IMR-90 (cell line): ENCODE measurements at regions not wholly inside any gene's neighbourhood (a gene's known extent, or its start where the extent isn't known, plus 50 kb on each side); places are given as distances from the start of the nearest gene placed in this dataset.

Experiments used
- ATAC-seq: fragments of 200-7000 bp; cut with Tn5 transposase; 2 replicates; pipeline ENCODE4 v1.9.1; 2020; ENCODE audit warnings: low read depth, mild to moderate bottlenecking, moderate library complexity
- BruUV-seq: library from RNA; stranded (reverse); fragments of 400-500 nt; replicated peaks from 2 replicates; lab custom pipeline; 2021; lab: Mats Ljungman, UMichigan
- CTCF ChIA-PET: fragments of 300-600 bp; formaldehyde crosslinking; extraction: SDS; loops from one replicate; lab custom pipeline; 2021; ENCODE audit warnings: antibody characterized with exemption; lab: Yijun Ruan, JAX
- POLR2A ChIA-PET: fragments of 300-600 bp; sonication (Branson Sonifier 250); formaldehyde crosslinking; loops from one replicate; lab custom pipeline; 2022; ENCODE audit warnings: antibody characterized with exemption; ENCODE audit not compliant: unreplicated experiment; lab: Charles Lee
- DNase-seq: peaks from one replicate; pipeline ENCODE4 v3.0.0; 2013
- H2AFZ ChIP-seq: replicated peaks from 2 replicates; pipeline ENCODE3; 2013; ENCODE audit warnings: low read length, mild to moderate bottlenecking; ENCODE audit not compliant: poor library complexity
- H2AK5ac ChIP-seq: 2 replicates; pipeline ENCODE4 v1.6.1; 2013; ENCODE audit warnings: low read depth, low read length, inconsistent platforms
- H2AK9ac ChIP-seq: replicated peaks from 2 replicates; pipeline ENCODE3; 2013; ENCODE audit warnings: mild to moderate bottlenecking, low read depth, low read length, moderate library complexity; ENCODE audit not compliant: poor library complexity
- H2BK120ac ChIP-seq: 2 replicates; pipeline ENCODE4 v1.6.1; 2013; ENCODE audit warnings: low read depth, low read length, inconsistent platforms
- H2BK15ac ChIP-seq: 3 replicates; pipeline ENCODE4 v1.6.1; 2013; ENCODE audit warnings: low read depth, low read length, inconsistent platforms
- H2BK20ac ChIP-seq: 2 replicates; pipeline ENCODE4 v1.6.1; 2013; ENCODE audit warnings: low read depth, mild to moderate bottlenecking, inconsistent platforms, low read length, moderate library complexity
- H2BK5ac ChIP-seq: 2 replicates; pipeline ENCODE4 v1.6.1; 2013; ENCODE audit warnings: mild to moderate bottlenecking, low read depth, low read length, inconsistent platforms; ENCODE audit not compliant: poor library complexity, severe bottlenecking
- H3K14ac ChIP-seq: replicated peaks from 2 replicates; pipeline ENCODE4 v1.6.1; 2013; ENCODE audit warnings: low read depth, low read length, inconsistent platforms
- H3K18ac ChIP-seq: 2 replicates; pipeline ENCODE4 v1.6.1; 2013; ENCODE audit warnings: low read depth, low read length, control low read depth
- H3K23ac ChIP-seq: 2 replicates; pipeline ENCODE4 v1.6.1; 2013; ENCODE audit warnings: low read depth, low read length, inconsistent platforms
- H3K27ac ChIP-seq: 2 replicates; pipeline ENCODE4 v1.5.1; 2013; ENCODE audit warnings: mild to moderate bottlenecking, control low read depth, low read length; ENCODE audit not compliant: insufficient read depth
- H3K27me3 ChIP-seq: 2 replicates; pipeline ENCODE4 v1.6.1; 2013; ENCODE audit warnings: low read length; ENCODE audit not compliant: control insufficient read depth, insufficient read depth
- H3K36me3 ChIP-seq: 2 replicates; pipeline ENCODE4 v1.6.1; 2013; ENCODE audit warnings: low read length, mixed read lengths; ENCODE audit not compliant: control insufficient read depth, insufficient read depth
- H3K4ac ChIP-seq: 2 replicates; pipeline ENCODE4 v1.6.1; 2013; ENCODE audit warnings: low read depth, low read length, inconsistent platforms
- H3K4me1 ChIP-seq: 2 replicates; pipeline ENCODE4 v1.6.1; 2013; ENCODE audit warnings: low read length, mixed read lengths; ENCODE audit not compliant: control insufficient read depth, insufficient read depth
- H3K4me2 ChIP-seq: 2 replicates; pipeline ENCODE4 v1.6.1; 2013; ENCODE audit warnings: low read depth, mild to moderate bottlenecking, control low read depth, low read length, moderate library complexity
- H3K4me3 ChIP-seq: 2 replicates; pipeline ENCODE4 v1.5.1; 2013; ENCODE audit warnings: low read depth, mild to moderate bottlenecking, control low read depth, low read length, moderate library complexity; ENCODE audit not compliant: insufficient read depth
- H3K56ac ChIP-seq: 2 replicates; pipeline ENCODE4 v1.6.1; 2013; ENCODE audit warnings: low read length, inconsistent platforms; ENCODE audit not compliant: insufficient read depth; ENCODE audit errors: extremely low read depth
- H3K79me1 ChIP-seq, 2 experiments: 2 replicates each; pipeline ENCODE4 v1.6.1; 2013; ENCODE audit warnings: low read length in 2 of 2, inconsistent platforms in 1 of 2, low read depth in 1 of 2
- H3K9ac ChIP-seq: 2 replicates; pipeline ENCODE4 v1.6.1; 2013; ENCODE audit warnings: low read depth, low read length, control low read depth
- H3K9me1 ChIP-seq: 2 replicates; pipeline ENCODE4 v1.6.1; 2013; ENCODE audit warnings: low read length, inconsistent platforms; ENCODE audit not compliant: insufficient read depth
- H3K9me3 ChIP-seq: 2 replicates; pipeline ENCODE4 v1.6.1; 2013; ENCODE audit warnings: low read length; ENCODE audit not compliant: control insufficient read depth, insufficient read depth
- H4K20me1 ChIP-seq: 2 replicates; pipeline ENCODE4 v1.6.1; 2013; ENCODE audit warnings: low read length, inconsistent platforms; ENCODE audit not compliant: insufficient read depth
- H4K5ac ChIP-seq: 2 replicates; pipeline ENCODE4 v1.6.1; 2013; ENCODE audit warnings: mild to moderate bottlenecking, low read depth, low read length, control low read depth
- H4K8ac ChIP-seq, 2 experiments: 2 replicates each; pipeline ENCODE4 v1.6.1; 2013; ENCODE audit warnings: low read depth in 2 of 2, low read length in 2 of 2, control low read depth in 1 of 2, inconsistent platforms in 1 of 2
- H4K91ac ChIP-seq: 2 replicates; pipeline ENCODE4 v1.6.1; 2013; ENCODE audit warnings: low read depth, low read length, inconsistent platforms; ENCODE audit not compliant: insufficient read depth
- BHLHE40 ChIP-seq: fragments of 150-350 bp; IDR thresholded peaks from 2 replicates; pipeline ENCODE4 v1.6.1; 2016; ENCODE audit warnings: mild to moderate bottlenecking, low read depth, low read length
- CEBPB ChIP-seq: IDR thresholded peaks from 2 replicates; pipeline ENCODE4 v1.6.1; 2012; ENCODE audit warnings: low read depth, low read length, improper control_type of control experiment
- CHD1 ChIP-seq: IDR thresholded peaks from 2 replicates; pipeline ENCODE4 v1.6.1; 2012; ENCODE audit warnings: low read depth, low read length, improper control_type of control experiment
- FOS ChIP-seq: fragments of 150-350 bp; IDR thresholded peaks from 2 replicates; pipeline ENCODE4 v1.6.1; 2016; ENCODE audit warnings: low read depth, low read length
- MAFK ChIP-seq: IDR thresholded peaks from 2 replicates; pipeline ENCODE4 v1.6.1; 2012; ENCODE audit warnings: low read depth, low read length, improper control_type of control experiment
- MAZ ChIP-seq: IDR thresholded peaks from 2 replicates; pipeline ENCODE4 v1.6.1; 2012; ENCODE audit warnings: low read depth, mild to moderate bottlenecking, low read length, improper control_type of control experiment, moderate library complexity, borderline replicate concordance
- MXI1 ChIP-seq: IDR thresholded peaks from 2 replicates; pipeline ENCODE4 v1.6.1; 2012; ENCODE audit warnings: low read depth, mild to moderate bottlenecking, low read length, moderate library complexity, borderline replicate concordance
- NFE2L2 ChIP-seq: fragments of 150-350 bp; IDR thresholded peaks from 2 replicates; pipeline ENCODE4 v1.6.1; 2016; ENCODE audit warnings: low read depth, mild to moderate bottlenecking, low read length
- POLR2A ChIP-seq: IDR thresholded peaks from 2 replicates; pipeline ENCODE4 v1.6.1; 2012; ENCODE audit warnings: mild to moderate bottlenecking, low read depth, low read length
- RAD21 ChIP-seq: IDR thresholded peaks from 2 replicates; pipeline ENCODE4 v1.6.1; 2012; ENCODE audit warnings: low read length, improper control_type of control experiment
- RCOR1 ChIP-seq: IDR thresholded peaks from 2 replicates; pipeline ENCODE4 v1.6.1; 2012; ENCODE audit warnings: mild to moderate bottlenecking, low read length, improper control_type of control experiment; ENCODE audit not compliant: insufficient replicate concordance
- RFX5 ChIP-seq: IDR thresholded peaks from 2 replicates; pipeline ENCODE4 v1.8.0; 2012; ENCODE audit warnings: low read depth, mild to moderate bottlenecking, low read length, moderate library complexity
- SMC3 ChIP-seq: fragments of 150-350 bp; IDR thresholded peaks from 2 replicates; pipeline ENCODE4 v1.6.1; 2016; ENCODE audit warnings: low read depth, mild to moderate bottlenecking, antibody characterized with exemption, low read length, moderate library complexity
- WGBS, 2 experiments: methylation state at CpG; one replicate each; pipeline versions ENCODE4 v1.1.5 to v1.1.7; 2013; ENCODE audit warnings: missing lambda C conversion rate in 2 of 2; ENCODE audit not compliant: insufficient read length in 1 of 2; ENCODE audit errors: extremely low coverage in 2 of 2; 5-methylcytosine and 5-hydroxymethylcytosine counted together
- dilution Hi-C: fragments of 300-500 bp; cut with HindIII; formaldehyde crosslinking; loops from one replicate; pipeline ENCODE4 v1.14.3; 2018; ENCODE audit warnings: low sequenced_read_pairs; ENCODE audit not compliant: unreplicated experiment
- in situ Hi-C: fragments of 300-500 bp; cut with MboI; formaldehyde crosslinking; loops from 3 replicates; pipeline ENCODE4 v1.14.3; 2019; ENCODE audit warnings: low sequenced_read_pairs, inconsistent platforms, mixed read lengths
- intact Hi-C: fragments of 100-400 bp; cut with micrococcal nuclease; formaldehyde crosslinking; loops from 2 replicates; pipeline ENCODE4 v1.10.0; 2022
- TF ChIP-seq, protein P1 (sequence below): fragments of 150-350 bp; IDR thresholded peaks from 2 replicates; pipeline ENCODE4 v1.6.1; 2016; ENCODE audit warnings: low read depth, mild to moderate bottlenecking, low read length, moderate library complexity, borderline replicate concordance
- TF ChIP-seq, protein P2 (sequence below): conservative IDR thresholded peaks from 2 replicates; pipeline ENCODE4 v1.5.1; 2012; ENCODE audit warnings: mild to moderate bottlenecking, low read depth, low read length, improper control_type of control experiment
- TF ChIP-seq, protein P3 (sequence below): fragments of 150-350 bp; IDR thresholded peaks from 2 replicates; pipeline ENCODE4 v1.6.1; 2017; ENCODE audit warnings: mild to moderate bottlenecking, antibody characterized with exemption, low read length, low read depth

DNA sequence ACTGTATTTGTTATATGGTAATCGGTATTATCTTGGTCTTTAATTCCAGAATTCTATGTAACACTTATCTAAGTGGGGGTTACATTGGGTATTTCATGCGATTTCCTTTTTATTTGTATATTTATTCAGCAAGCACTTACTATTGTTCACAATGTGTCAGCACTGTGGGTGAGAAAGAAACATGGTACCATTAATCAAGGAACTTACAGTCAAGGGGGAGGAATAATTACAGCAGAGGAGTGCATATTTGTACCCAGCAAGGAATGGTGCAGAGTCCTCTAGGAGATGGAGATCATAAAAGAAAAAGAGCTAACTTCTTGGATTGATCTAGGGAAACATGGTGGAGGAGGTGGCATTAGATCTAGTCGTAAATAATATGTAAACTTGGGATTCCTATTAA is 117.0 kb upstream of the KCNJ16 start:
- H2AFZ ChIP-seq, result no peak overlapping the region
- H2AK5ac ChIP-seq, result no peak overlapping the region
- H4K8ac ChIP-seq, result no peak overlapping the region
- H3K56ac ChIP-seq, result no peak overlapping the region
- TF ChIP-seq CHD1, result no peak
- TF ChIP-seq, protein P1, sequence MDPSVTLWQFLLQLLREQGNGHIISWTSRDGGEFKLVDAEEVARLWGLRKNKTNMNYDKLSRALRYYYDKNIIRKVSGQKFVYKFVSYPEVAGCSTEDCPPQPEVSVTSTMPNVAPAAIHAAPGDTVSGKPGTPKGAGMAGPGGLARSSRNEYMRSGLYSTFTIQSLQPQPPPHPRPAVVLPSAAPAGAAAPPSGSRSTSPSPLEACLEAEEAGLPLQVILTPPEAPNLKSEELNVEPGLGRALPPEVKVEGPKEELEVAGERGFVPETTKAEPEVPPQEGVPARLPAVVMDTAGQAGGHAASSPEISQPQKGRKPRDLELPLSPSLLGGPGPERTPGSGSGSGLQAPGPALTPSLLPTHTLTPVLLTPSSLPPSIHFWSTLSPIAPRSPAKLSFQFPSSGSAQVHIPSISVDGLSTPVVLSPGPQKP, result no peak
- TF ChIP-seq RFX5, result no peak
- TF ChIP-seq NFE2L2, result no peak
- TF ChIP-seq, protein P2, sequence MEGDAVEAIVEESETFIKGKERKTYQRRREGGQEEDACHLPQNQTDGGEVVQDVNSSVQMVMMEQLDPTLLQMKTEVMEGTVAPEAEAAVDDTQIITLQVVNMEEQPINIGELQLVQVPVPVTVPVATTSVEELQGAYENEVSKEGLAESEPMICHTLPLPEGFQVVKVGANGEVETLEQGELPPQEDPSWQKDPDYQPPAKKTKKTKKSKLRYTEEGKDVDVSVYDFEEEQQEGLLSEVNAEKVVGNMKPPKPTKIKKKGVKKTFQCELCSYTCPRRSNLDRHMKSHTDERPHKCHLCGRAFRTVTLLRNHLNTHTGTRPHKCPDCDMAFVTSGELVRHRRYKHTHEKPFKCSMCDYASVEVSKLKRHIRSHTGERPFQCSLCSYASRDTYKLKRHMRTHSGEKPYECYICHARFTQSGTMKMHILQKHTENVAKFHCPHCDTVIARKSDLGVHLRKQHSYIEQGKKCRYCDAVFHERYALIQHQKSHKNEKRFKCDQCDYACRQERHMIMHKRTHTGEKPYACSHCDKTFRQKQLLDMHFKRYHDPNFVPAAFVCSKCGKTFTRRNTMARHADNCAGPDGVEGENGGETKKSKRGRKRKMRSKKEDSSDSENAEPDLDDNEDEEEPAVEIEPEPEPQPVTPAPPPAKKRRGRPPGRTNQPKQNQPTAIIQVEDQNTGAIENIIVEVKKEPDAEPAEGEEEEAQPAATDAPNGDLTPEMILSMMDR, result no peak
- no peak for TF ChIP-seq MAFK
- TF ChIP-seq BHLHE40, result no peak
- no peak for TF ChIP-seq FOS
- no peak for TF ChIP-seq MAZ
- no peak for TF ChIP-seq CEBPB
- TF ChIP-seq, protein P3, sequence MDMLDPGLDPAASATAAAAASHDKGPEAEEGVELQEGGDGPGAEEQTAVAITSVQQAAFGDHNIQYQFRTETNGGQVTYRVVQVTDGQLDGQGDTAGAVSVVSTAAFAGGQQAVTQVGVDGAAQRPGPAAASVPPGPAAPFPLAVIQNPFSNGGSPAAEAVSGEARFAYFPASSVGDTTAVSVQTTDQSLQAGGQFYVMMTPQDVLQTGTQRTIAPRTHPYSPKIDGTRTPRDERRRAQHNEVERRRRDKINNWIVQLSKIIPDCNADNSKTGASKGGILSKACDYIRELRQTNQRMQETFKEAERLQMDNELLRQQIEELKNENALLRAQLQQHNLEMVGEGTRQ, result no peak
- TF ChIP-seq RAD21, result no peak
- no peak for TF ChIP-seq MXI1
- TF ChIP-seq POLR2A, result no peak
- no peak for TF ChIP-seq SMC3
- TF ChIP-seq RCOR1, result no peak
- H2BK20ac ChIP-seq, result no peak overlapping the region
- no peak overlapping the region for H2BK5ac ChIP-seq
- no peaks in the 10 kb centered on the region for H3K9me1 ChIP-seq
- H3K79me1 ChIP-seq, result no peaks in the 10 kb centered on the region
- in situ Hi-C loops (no loop called here), intact Hi-C loops (no loop called here), dilution Hi-C loops (no loop called here)
- H3K9ac ChIP-seq, result no peak overlapping the region
- WGBS, 2 experiments, result no CpG with 5 or more reads among the region's 3 CpGs
- H3K4me3 ChIP-seq, result no peak overlapping the region
- no peak for ATAC-seq
- no peak overlapping the region for H2AK9ac ChIP-seq
- peaks cover 8% of the 10 kb centered on the region; the same call in 1 of the 2 replicates for H3K4me1 ChIP-seq
- no peak overlapping the region for H3K27ac ChIP-seq
- no peak overlapping the region for H2BK120ac ChIP-seq
- H3K36me3 ChIP-seq, result no peaks in the 10 kb centered on the region
- no peak overlapping the region for H3K18ac ChIP-seq
- no peak overlapping the region for H2BK15ac ChIP-seq
- no peak for DNase-seq
- no peak overlapping the region for H3K23ac ChIP-seq
- no peak overlapping the region for H3K4me2 ChIP-seq
- H3K27me3 ChIP-seq, result peaks cover 4% of the 10 kb centered on the region; the same call in 1 of the 2 replicates
- H4K20me1 ChIP-seq, result no peaks in the 10 kb centered on the region
- no peak overlapping the region for H4K91ac ChIP-seq
- H3K4ac ChIP-seq, result no peak overlapping the region
- no TSS peak for BruUV-seq
- CTCF ChIA-PET, result no interaction called here
- POLR2A ChIA-PET, result no interaction called here
- H3K14ac ChIP-seq, result no peak overlapping the region
- H4K5ac ChIP-seq, result no peak overlapping the region
- no peaks in the 10 kb centered on the region for H3K9me3 ChIP-seq
